GM12872 (cell line): ENCODE measurements at regions not wholly inside any gene's neighbourhood (a gene's known extent, or its start where the extent isn't known, plus 50 kb on each side); places are given as distances from the start of the nearest gene placed in this dataset.

ENCODE experiments used
- TF ChIP-seq, protein P1 (sequence below): IDR thresholded peaks from 3 replicates; pipeline ENCODE4 v1.5.1; 2011; ENCODE audit warnings: low read depth, mild to moderate bottlenecking, low read length, moderate library complexity; ENCODE audit not compliant: insufficient read depth

- TF ChIP-seq, protein P1, sequence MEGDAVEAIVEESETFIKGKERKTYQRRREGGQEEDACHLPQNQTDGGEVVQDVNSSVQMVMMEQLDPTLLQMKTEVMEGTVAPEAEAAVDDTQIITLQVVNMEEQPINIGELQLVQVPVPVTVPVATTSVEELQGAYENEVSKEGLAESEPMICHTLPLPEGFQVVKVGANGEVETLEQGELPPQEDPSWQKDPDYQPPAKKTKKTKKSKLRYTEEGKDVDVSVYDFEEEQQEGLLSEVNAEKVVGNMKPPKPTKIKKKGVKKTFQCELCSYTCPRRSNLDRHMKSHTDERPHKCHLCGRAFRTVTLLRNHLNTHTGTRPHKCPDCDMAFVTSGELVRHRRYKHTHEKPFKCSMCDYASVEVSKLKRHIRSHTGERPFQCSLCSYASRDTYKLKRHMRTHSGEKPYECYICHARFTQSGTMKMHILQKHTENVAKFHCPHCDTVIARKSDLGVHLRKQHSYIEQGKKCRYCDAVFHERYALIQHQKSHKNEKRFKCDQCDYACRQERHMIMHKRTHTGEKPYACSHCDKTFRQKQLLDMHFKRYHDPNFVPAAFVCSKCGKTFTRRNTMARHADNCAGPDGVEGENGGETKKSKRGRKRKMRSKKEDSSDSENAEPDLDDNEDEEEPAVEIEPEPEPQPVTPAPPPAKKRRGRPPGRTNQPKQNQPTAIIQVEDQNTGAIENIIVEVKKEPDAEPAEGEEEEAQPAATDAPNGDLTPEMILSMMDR: no peak
Observed at GRCh38 chr2:236415684-236416444, 151.7 kb upstream of the ASB18 start.

DNA sequence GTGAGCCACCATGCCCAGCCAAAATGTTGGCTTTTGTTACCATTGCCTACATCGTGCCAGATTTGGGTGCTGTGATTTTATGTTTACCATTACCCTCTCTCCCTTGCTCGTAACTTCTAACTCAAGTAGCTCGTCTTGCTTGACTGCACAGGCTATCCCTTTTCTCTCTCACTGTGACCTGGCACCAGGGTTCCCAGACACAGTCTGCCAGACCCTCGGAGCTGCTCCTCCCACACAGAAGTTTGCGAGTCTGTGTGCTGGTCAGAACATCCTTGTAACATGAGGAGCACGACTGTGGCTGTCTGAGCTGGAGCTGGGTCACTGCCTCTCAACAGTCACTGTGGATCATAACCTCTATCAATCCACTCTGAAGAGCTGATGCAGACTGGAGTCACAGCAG is 152.5 kb upstream of the ACKR3 start:
- TF ChIP-seq, protein P1: no peak

DNA sequence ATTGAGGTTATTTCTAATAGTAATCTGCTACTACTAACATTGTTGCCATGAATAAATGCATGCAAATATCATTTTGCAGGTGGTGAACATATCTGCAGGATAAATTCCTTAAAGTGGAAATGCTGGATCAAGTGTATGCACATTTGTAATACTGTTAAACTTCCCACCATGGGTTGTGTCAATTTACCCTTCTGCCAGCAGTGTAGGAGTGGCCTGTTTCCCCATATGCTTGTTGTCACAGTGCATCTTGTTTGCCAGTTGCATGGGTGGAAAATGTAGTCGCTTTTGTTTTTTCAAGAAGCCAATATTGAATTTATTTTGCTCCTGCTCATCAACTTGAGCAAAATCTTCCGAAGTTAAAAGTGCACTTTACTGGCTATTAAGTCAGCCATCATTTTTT is 139.0 kb upstream of the ACKR3 start:
- TF ChIP-seq, protein P1: no peak

- TF ChIP-seq, protein P1: no peak
Observed at GRCh38 chr2:236434593-236434992, 135.0 kb upstream of the ACKR3 start.

DNA sequence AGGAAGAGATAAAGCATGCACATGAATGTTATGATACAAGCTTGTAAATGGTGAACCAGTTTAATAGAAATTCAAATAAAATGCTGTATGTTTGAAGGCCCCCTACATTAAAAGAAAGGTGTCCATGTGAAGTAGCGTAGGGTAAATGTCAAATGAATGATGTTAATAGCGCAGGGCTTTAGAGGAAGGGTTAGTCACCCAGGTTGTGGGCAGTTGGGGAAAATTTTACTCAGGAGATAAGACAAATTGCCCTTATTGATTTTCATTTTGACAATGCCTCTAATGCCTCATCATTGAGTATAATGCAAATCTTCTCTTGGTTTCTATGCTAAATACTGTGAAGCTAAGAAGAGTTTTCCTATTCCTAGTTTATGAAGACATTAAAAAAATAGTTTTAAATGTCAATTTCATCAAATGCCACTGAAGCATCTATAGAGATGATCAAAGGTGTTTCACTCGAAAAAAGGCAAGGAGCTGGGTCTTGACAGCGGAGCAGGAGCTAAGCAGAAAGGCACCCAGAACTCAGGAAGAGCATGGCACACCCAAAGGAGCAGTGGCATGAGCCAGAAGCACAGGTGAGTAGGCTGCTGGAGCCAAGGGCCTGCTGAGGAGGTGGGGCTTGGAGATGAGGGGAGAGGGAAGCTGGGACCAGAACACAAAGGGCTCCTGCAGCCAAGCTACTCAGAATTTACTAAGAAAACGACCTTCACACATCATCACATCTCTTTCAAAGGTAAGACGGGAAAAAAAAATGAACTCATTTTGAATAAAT is 129.3 kb upstream of the ACKR3 start:
- TF ChIP-seq, protein P1: no peak

- TF ChIP-seq, protein P1: no peak
Observed at GRCh38 chr2:236444187-236444586, 125.4 kb upstream of the ACKR3 start.

DNA sequence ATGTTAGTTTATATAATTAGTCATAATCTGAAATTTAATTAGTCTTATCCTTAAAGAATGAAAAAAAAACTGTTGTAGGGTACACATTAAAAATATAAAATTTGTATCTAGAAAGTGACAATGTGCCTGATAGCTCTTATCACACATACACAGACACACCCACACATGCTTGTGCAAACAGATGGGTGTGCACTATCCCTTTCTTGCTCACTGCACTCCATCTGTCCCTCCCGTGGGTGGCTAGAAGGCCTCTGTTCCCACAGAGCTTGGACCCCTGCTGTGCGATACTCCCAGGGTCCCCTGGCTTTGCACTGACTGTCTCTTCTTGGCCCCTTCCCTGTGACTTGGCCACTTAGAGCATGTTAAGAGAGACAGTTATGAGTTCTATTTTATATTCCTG is 123.9 kb upstream of the ACKR3 start:
- TF ChIP-seq, protein P1: no peak
